Breast epithelium (tissue), 4 donors: ENCODE measurements at regions not wholly inside any gene's neighbourhood (a gene's known extent, or its start where the extent isn't known, plus 50 kb on each side); places are given as distances from the start of the nearest gene placed in this dataset.

Experiments
- DNase-seq, 2 donors: peaks; one replicate each; pipeline ENCODE4 v3.0.0-alpha.2; 2019; ENCODE audit warnings: low spot score in 2 of 2
- H3K27ac ChIP-seq, 2 donors: fragments of 200-600 bp; sonication (generic) in 1 of 2; one replicate each; pipeline ENCODE4 v1.5.1; 2016 to 2019; ENCODE audit warnings: mild to moderate bottlenecking in 1 of 2
- H3K27me3 ChIP-seq, 2 donors: fragments of 200-600 bp; sonication (generic) in 1 of 2; one replicate each; pipeline versions ENCODE4 v1.5.1 to v1.6.0; 2017 to 2019; ENCODE audit warnings: control low read depth in 1 of 2, mild to moderate bottlenecking in 1 of 2
- H3K36me3 ChIP-seq: fragments of 200-600 bp; one replicate; pipeline ENCODE4 v1.5.1; 2019
- H3K4me1 ChIP-seq, 2 donors: fragments of 200-600 bp; sonication (generic); one replicate each; pipeline ENCODE4 v1.5.1; 2016 to 2019; ENCODE audit warnings: control low read depth in 1 of 2
- H3K4me3 ChIP-seq, 3 donors: fragments of 200-600 bp; sonication (generic); 1 replicate in 2 of 3; 2 replicates in 1 of 3; pipeline ENCODE4 v1.5.1; 2016 to 2019; ENCODE audit warnings: mild to moderate bottlenecking in 3 of 3, moderate library complexity in 2 of 3
- H3K9me3 ChIP-seq, 2 donors: fragments of 200-600 bp; sonication (generic) in 1 of 2; one replicate each; pipeline ENCODE4 v1.5.1; 2016 to 2019; ENCODE audit warnings: control low read depth in 1 of 2
- CTCF ChIP-seq, 3 donors: fragments of 450-650 bp; IDR thresholded peaks; one replicate each; pipeline ENCODE4 v1.5.1; 2016 to 2017; ENCODE audit warnings: antibody characterized with exemption in 3 of 3, mild to moderate bottlenecking in 3 of 3, moderate library complexity in 3 of 3
- POLR2A ChIP-seq: fragments of 450-650 bp; IDR thresholded peaks from one replicate; pipeline ENCODE4 v1.6.1; 2016; ENCODE audit warnings: antibody characterized with exemption, mild to moderate bottlenecking, moderate library complexity
- POLR2AphosphoS5 ChIP-seq, 3 donors: sonication (generic); formaldehyde crosslinking; IDR thresholded peaks; one replicate each; pipeline ENCODE4 v1.6.1; 2017; ENCODE audit warnings: antibody characterized with exemption in 3 of 3
- intact Hi-C: fragments of 100-400 bp; cut with DNase I; formaldehyde crosslinking; loops from one replicate; pipeline ENCODE4 v1.15.1; 2023; ENCODE audit warnings: low total_unique reads

GRCh38 chr10:28965937-28966336 lies 288.6 kb downstream of the BAMBI start:
- no peaks in the 10 kb centered on the region for H3K27me3 ChIP-seq
- no peaks in the 10 kb centered on the region for H3K4me1 ChIP-seq
- H3K4me3 ChIP-seq, result no peak overlapping the region
- DNase-seq, result no peak
- no peaks in the 10 kb centered on the region for H3K36me3 ChIP-seq
- TF ChIP-seq POLR2A (no peak), POLR2AphosphoS5 (IDR thresholded peaks at IDR 0.05) (no peak), CTCF (IDR thresholded peaks at IDR 0.05) (no peak)
- intact Hi-C loops, result no loop called here
- H3K9me3 ChIP-seq, result no peaks in the 10 kb centered on the region
- no peak overlapping the region for H3K27ac ChIP-seq

- intact Hi-C loops, result no loop called here
- H3K4me3 ChIP-seq, result no peak overlapping the region
- no peaks in the 10 kb centered on the region for H3K27me3 ChIP-seq
- TF ChIP-seq POLR2A, result no peak
- no peak overlapping the region for H3K27ac ChIP-seq
- DNase-seq, result no peak
- H3K9me3 ChIP-seq, result no peaks in the 10 kb centered on the region
- H3K36me3 ChIP-seq, result no peaks in the 10 kb centered on the region
- no peaks in the 10 kb centered on the region for H3K4me1 ChIP-seq
These were observed 289.7 kb downstream of the BAMBI start for GRCh38 chr10:28967031-28967430.

GRCh38 chr10:28969413-28969812 lies 292.1 kb downstream of the BAMBI start:
- H3K4me3 ChIP-seq, result no peak overlapping the region
- TF ChIP-seq POLR2AphosphoS5 (IDR thresholded peaks at IDR 0.05), result no peak
- TF ChIP-seq CTCF (IDR thresholded peaks at IDR 0.05), result no peak
- no peak for TF ChIP-seq POLR2A
- no peaks in the 10 kb centered on the region for H3K9me3 ChIP-seq
- intact Hi-C loops, result no loop called here
- no peak for DNase-seq
- H3K4me1 ChIP-seq, result no peaks in the 10 kb centered on the region
- no peaks in the 10 kb centered on the region for H3K36me3 ChIP-seq
- no peak overlapping the region for H3K27ac ChIP-seq
- no peaks in the 10 kb centered on the region for H3K27me3 ChIP-seq

GRCh38 chr10:28970231-28970630 lies 292.9 kb downstream of the BAMBI start:
- Histone ChIP-seq H3K27me3 (no peaks in the 10 kb centered on the region), H3K36me3 (no peaks in the 10 kb centered on the region), H3K4me1 (no peaks in the 10 kb centered on the region), H3K27ac (no peak overlapping the region), H3K9me3 (no peaks in the 10 kb centered on the region), H3K4me3 (no peak overlapping the region)
- TF ChIP-seq POLR2A (no peak), CTCF (IDR thresholded peaks at IDR 0.05) (no peak), POLR2AphosphoS5 (IDR thresholded peaks at IDR 0.05) (no peak)
- DNase-seq, result no peak
- intact Hi-C loops, result no loop called here

- Histone ChIP-seq H3K27ac (no peak overlapping the region), H3K27me3 (no peaks in the 10 kb centered on the region), H3K4me1 (no peaks in the 10 kb centered on the region), H3K9me3 (no peaks in the 10 kb centered on the region), H3K4me3 (no peak overlapping the region), H3K36me3 (no peaks in the 10 kb centered on the region)
- intact Hi-C loops, result no loop called here
- DNase-seq, result no peak
- TF ChIP-seq POLR2A, result no peak
- TF ChIP-seq CTCF (IDR thresholded peaks at IDR 0.05), result no peak
- no peak for TF ChIP-seq POLR2AphosphoS5 (IDR thresholded peaks at IDR 0.05)
These were observed 293.9 kb downstream of the BAMBI start for GRCh38 chr10:28971255-28971654.

GRCh38 chr10:28971764-28972163 lies 294.4 kb downstream of the BAMBI start:
- Histone ChIP-seq H3K27me3 (no peaks in the 10 kb centered on the region), H3K4me1 (no peaks in the 10 kb centered on the region), H3K27ac (no peak overlapping the region), H3K36me3 (no peaks in the 10 kb centered on the region), H3K4me3 (no peak overlapping the region), H3K9me3 (no peaks in the 10 kb centered on the region)
- TF ChIP-seq POLR2AphosphoS5 (IDR thresholded peaks at IDR 0.05) (no peak), CTCF (IDR thresholded peaks at IDR 0.05) (no peak), POLR2A (no peak)
- DNase-seq, result no peak
- intact Hi-C loops, result no loop called here
